Naive B cell (primary cell): ENCODE measurements at regions not wholly inside any gene's neighbourhood (a gene's known extent, or its start where the extent isn't known, plus 50 kb on each side); places are given as distances from the start of the nearest gene placed in this dataset.
"Not testable (repeated sequence)": the region's sequence is repeated elsewhere in the genome, so short reads cannot be mapped to it uniquely, and the experiment has no call there.

Experiments used
- ATAC-seq, 2 donors: fragments of 150-1000 bp; cut with Tn5 transposase; 2 replicates each; pipeline ENCODE4 v1.10.0; 2021; ENCODE audit warnings: low read depth in 2 of 2, mild to moderate bottlenecking in 2 of 2, moderate library complexity in 2 of 2
- DNase-seq: peaks from one replicate; pipeline ENCODE4 v3.0.0; 2022
- H3K27ac Mint-ChIP-seq, 6 donors: one replicate each; pipeline ENCODE4 v1.8.0; 2020 to 2022; ENCODE audit warnings: mild to moderate bottlenecking in 6 of 6, mixed read lengths in 6 of 6, moderate library complexity in 5 of 6, inconsistent platforms in 2 of 6
- H3K27me3 Mint-ChIP-seq, 3 donors: one replicate each; pipeline ENCODE4 v1.8.0; 2021 to 2022; ENCODE audit warnings: mixed read lengths in 3 of 3, mild to moderate bottlenecking in 1 of 3
- H3K36me3 Mint-ChIP-seq, 2 donors: one replicate each; pipeline ENCODE4 v1.8.0; 2020 to 2022; ENCODE audit warnings: mixed read lengths in 2 of 2, inconsistent platforms in 1 of 2, mild to moderate bottlenecking in 1 of 2
- H3K4me1 Mint-ChIP-seq, 3 donors: one replicate each; pipeline ENCODE4 v1.8.0; 2020 to 2022; ENCODE audit warnings: mixed read lengths in 3 of 3, inconsistent platforms in 1 of 3, mild to moderate bottlenecking in 1 of 3, moderate library complexity in 1 of 3
- H3K4me3 Mint-ChIP-seq, 8 donors: one replicate each; pipeline ENCODE4 v1.8.0; 2020 to 2022; ENCODE audit warnings: mild to moderate bottlenecking in 8 of 8, mixed read lengths in 8 of 8, moderate library complexity in 8 of 8, inconsistent platforms in 2 of 8
- H3K9me3 Mint-ChIP-seq, 7 donors: one replicate each; pipeline ENCODE4 v1.8.0; 2020 to 2022; ENCODE audit warnings: mixed read lengths in 7 of 7, mild to moderate bottlenecking in 5 of 7, inconsistent platforms in 2 of 7, moderate library complexity in 1 of 7

- Mint-ChIP-seq H3K36me3 (no peaks in the 10 kb centered on the region), H3K9me3 (peaks cover 0 to 8% (median 2%) of the 10 kb centered on the region in 7 donors), H3K4me3 (no peak overlapping the region), H3K27me3 (no peaks in the 10 kb centered on the region), H3K27ac (no peak overlapping the region), H3K4me1 (no peaks in the 10 kb centered on the region)
- ATAC-seq, result no peak
- DNase-seq, result no peak
Observed at GRCh38 chr12:97875064-97875463, 412.5 kb downstream of the RMST start.

- ATAC-seq, result no peak
- Mint-ChIP-seq H3K9me3 (peaks cover 2 to 11% (median 6%) of the 10 kb centered on the region in 7 donors), H3K36me3 (no peaks in the 10 kb centered on the region), H3K4me3 (no peak overlapping the region), H3K27me3 (no peaks in the 10 kb centered on the region), H3K27ac (no peak overlapping the region), H3K4me1 (no peaks in the 10 kb centered on the region)
- no peak for DNase-seq
Observed at GRCh38 chr12:97876780-97877179, 414.2 kb downstream of the RMST start.

GRCh38 chr12:97877404-97877803 lies 414.8 kb downstream of the RMST start:
- Mint-ChIP-seq H3K27me3 (no peaks in the 10 kb centered on the region), H3K9me3 (peaks cover 2 to 13% (median 6%) of the 10 kb centered on the region in 7 donors), H3K4me1 (no peaks in the 10 kb centered on the region), H3K4me3 (no peak overlapping the region), H3K27ac (no peak overlapping the region), H3K36me3 (no peaks in the 10 kb centered on the region)
- ATAC-seq, result no peak
- no peak for DNase-seq

GRCh38 chr12:97886511-97887176 lies 424.0 kb downstream of the RMST start:
- DNase-seq, result no peak
- ATAC-seq, result no peak

GRCh38 chr12:97897881-97898280 lies 435.3 kb downstream of the RMST start:
- ATAC-seq, H3K36me3 Mint-ChIP-seq, H3K27me3 Mint-ChIP-seq: not testable (repeated sequence)

More at GRCh38 chr12:97886511-97887176, 424.0 kb downstream of the RMST start:
- H3K27me3 Mint-ChIP-seq, result no peaks in the 10 kb centered on the region
- no peaks in the 10 kb centered on the region for H3K4me1 Mint-ChIP-seq
- peaks cover 0 to 13% (median 3%) of the 10 kb centered on the region in 7 donors for H3K9me3 Mint-ChIP-seq
- H3K4me3 Mint-ChIP-seq, result no peak overlapping the region
- H3K27ac Mint-ChIP-seq, result no peak overlapping the region
- H3K36me3 Mint-ChIP-seq, result no peaks in the 10 kb centered on the region

GRCh38 chr12:97899529-97899928 lies 436.9 kb downstream of the RMST start:
- Mint-ChIP-seq H3K4me3 (no peak overlapping the region), H3K27ac (no peak overlapping the region), H3K36me3 (no peaks in the 10 kb centered on the region), H3K9me3 (peaks cover 0 to 7% (median 0%) of the 10 kb centered on the region in 7 donors), H3K27me3 (no peaks in the 10 kb centered on the region), H3K4me1 (no peaks in the 10 kb centered on the region)
- no peak for DNase-seq
- no peak for ATAC-seq

More at GRCh38 chr12:97897881-97898280, 435.3 kb downstream of the RMST start:
- H3K4me3 Mint-ChIP-seq, H3K4me1 Mint-ChIP-seq, DNase-seq, H3K27ac Mint-ChIP-seq: not testable (repeated sequence)
- peaks cover 0 to 15% (median 2%) of the 10 kb centered on the region in 7 donors for H3K9me3 Mint-ChIP-seq

- ATAC-seq, result no peak
- Mint-ChIP-seq H3K4me1 (no peaks in the 10 kb centered on the region), H3K27ac (no peak overlapping the region), H3K9me3 (peaks cover 0 to 7% (median 0%) of the 10 kb centered on the region in 7 donors), H3K36me3 (no peaks in the 10 kb centered on the region), H3K27me3 (no peaks in the 10 kb centered on the region), H3K4me3 (no peak overlapping the region)
- DNase-seq, result no peak
Observed at GRCh38 chr12:97899956-97900355, 437.4 kb downstream of the RMST start.

- Mint-ChIP-seq H3K9me3 (peaks cover 0 to 3% (median 0%) of the 10 kb centered on the region in 7 donors), H3K4me3 (no peak overlapping the region), H3K36me3 (no peaks in the 10 kb centered on the region), H3K27ac (no peak overlapping the region), H3K27me3 (no peaks in the 10 kb centered on the region), H3K4me1 (no peaks in the 10 kb centered on the region)
- DNase-seq (no peak), ATAC-seq (no peak)
Observed at GRCh38 chr12:97903356-97903755, 440.8 kb downstream of the RMST start.

GRCh38 chr12:97907504-97907903 lies 444.9 kb downstream of the RMST start:
- no peak for ATAC-seq
- DNase-seq, result no peak
- Mint-ChIP-seq H3K4me3 (no peak overlapping the region), H3K27me3 (no peaks in the 10 kb centered on the region), H3K4me1 (no peaks in the 10 kb centered on the region), H3K27ac (no peak overlapping the region), H3K36me3 (no peaks in the 10 kb centered on the region), H3K9me3 (no peaks in the 10 kb centered on the region)

- Mint-ChIP-seq H3K4me1 (no peaks in the 10 kb centered on the region), H3K36me3 (no peaks in the 10 kb centered on the region), H3K9me3 (no peaks in the 10 kb centered on the region), H3K27ac (no peak overlapping the region), H3K27me3 (no peaks in the 10 kb centered on the region), H3K4me3 (no peak overlapping the region)
- DNase-seq (no peak), ATAC-seq (no peak)
Observed at GRCh38 chr12:97910559-97910958, 448.0 kb downstream of the RMST start.

GRCh38 chr12:97912943-97913342 lies 450.3 kb downstream of the RMST start:
- no peak overlapping the region for H3K27ac Mint-ChIP-seq
- H3K9me3 Mint-ChIP-seq, result peaks cover 0 to 2% (median 0%) of the 10 kb centered on the region in 7 donors
- ATAC-seq (no peak), DNase-seq (no peak)
- no peaks in the 10 kb centered on the region for H3K27me3 Mint-ChIP-seq
- no peak overlapping the region for H3K4me3 Mint-ChIP-seq
- H3K4me1 Mint-ChIP-seq, result no peaks in the 10 kb centered on the region
- H3K36me3 Mint-ChIP-seq, result no peaks in the 10 kb centered on the region

- H3K27ac Mint-ChIP-seq, result no peak overlapping the region
- H3K9me3 Mint-ChIP-seq, result peaks cover 0 to 4% (median 3%) of the 10 kb centered on the region in 7 donors
- H3K4me1 Mint-ChIP-seq, result no peaks in the 10 kb centered on the region
- ATAC-seq (no peak), DNase-seq (no peak)
- H3K36me3 Mint-ChIP-seq, result no peaks in the 10 kb centered on the region
- no peak overlapping the region for H3K4me3 Mint-ChIP-seq
- H3K27me3 Mint-ChIP-seq, result peaks cover 0 to 8% (median 4%) of the 10 kb centered on the region in 3 donors
Observed at GRCh38 chr12:97921979-97922722, 459.5 kb downstream of the RMST start.

GRCh38 chr12:97923546-97923945 lies 460.9 kb downstream of the RMST start:
- ATAC-seq (no peak), DNase-seq (no peak)
- Mint-ChIP-seq H3K36me3 (no peaks in the 10 kb centered on the region), H3K27ac (no peak overlapping the region), H3K27me3 (peaks cover 0 to 8% (median 4%) of the 10 kb centered on the region in 3 donors), H3K4me1 (no peaks in the 10 kb centered on the region), H3K4me3 (no peak overlapping the region), H3K9me3 (peaks cover 0 to 8% (median 3%) of the 10 kb centered on the region in 7 donors)

- peaks cover 0 to 8% (median 4%) of the 10 kb centered on the region in 3 donors for H3K27me3 Mint-ChIP-seq
- H3K4me1 Mint-ChIP-seq, result no peaks in the 10 kb centered on the region
- no peaks in the 10 kb centered on the region for H3K36me3 Mint-ChIP-seq
- peaks cover 0 to 12% (median 3%) of the 10 kb centered on the region in 7 donors for H3K9me3 Mint-ChIP-seq
- no peak overlapping the region for H3K27ac Mint-ChIP-seq
- H3K4me3 Mint-ChIP-seq, result no peak overlapping the region
- no peak for ATAC-seq
- DNase-seq, result no peak
Observed at GRCh38 chr12:97924122-97924521, 461.5 kb downstream of the RMST start.
